Hematopoietic multipotent progenitor cell treated with erythropoietin and hydrocortisone succinate and interleukin-3 and kit ligand, for 6 days (in vitro differentiated cells): ENCODE measurements at regions not wholly inside any gene's neighbourhood (a gene's known extent, or its start where the extent isn't known, plus 50 kb on each side); places are given as distances from the start of the nearest gene placed in this dataset.

Experiments
- DNase-seq: peaks from one replicate; pipeline ENCODE4 v3.0.0-alpha.2; 2015

DNA sequence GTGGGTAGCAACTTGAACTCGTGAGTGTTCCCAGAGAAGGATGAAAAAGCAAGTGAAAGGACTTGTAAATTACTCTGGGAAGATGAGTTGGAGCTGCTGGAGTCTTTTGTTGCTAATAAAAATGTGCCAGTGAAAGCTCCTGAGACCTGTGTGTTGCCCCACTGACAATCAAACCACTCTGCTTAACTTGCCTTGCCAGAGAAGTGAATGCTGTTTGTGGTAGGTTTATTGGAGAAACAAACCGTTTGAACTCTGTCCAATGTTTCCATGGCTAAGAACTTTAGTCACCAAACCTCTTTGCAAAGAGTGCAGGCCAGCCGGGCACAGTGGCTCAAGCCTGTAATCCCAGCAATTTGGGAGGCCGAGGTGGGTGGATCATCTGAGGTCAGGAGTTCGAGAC lies 586.9 kb downstream of the PCDH7 start:
- DNase-seq, result no peak

DNA sequence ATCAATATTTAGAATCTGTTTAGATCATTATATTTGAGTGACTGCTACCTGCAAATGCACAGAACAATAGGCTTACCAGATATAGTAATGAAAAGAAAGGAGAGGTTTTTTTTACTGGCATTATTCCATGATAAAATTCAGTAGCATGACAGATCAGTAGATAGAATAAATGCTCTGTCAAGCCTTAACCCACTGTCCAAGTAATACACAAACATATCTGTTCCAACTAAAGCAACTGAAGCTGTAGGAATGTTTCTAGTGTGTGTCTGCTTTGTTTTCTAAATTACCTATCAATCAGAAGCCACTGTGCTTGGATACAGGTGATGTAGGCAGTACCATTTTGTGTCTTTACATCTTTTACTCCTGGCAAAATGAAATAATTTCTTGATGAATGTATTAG lies 604.6 kb downstream of the PCDH7 start:
- DNase-seq, result no peak

DNA sequence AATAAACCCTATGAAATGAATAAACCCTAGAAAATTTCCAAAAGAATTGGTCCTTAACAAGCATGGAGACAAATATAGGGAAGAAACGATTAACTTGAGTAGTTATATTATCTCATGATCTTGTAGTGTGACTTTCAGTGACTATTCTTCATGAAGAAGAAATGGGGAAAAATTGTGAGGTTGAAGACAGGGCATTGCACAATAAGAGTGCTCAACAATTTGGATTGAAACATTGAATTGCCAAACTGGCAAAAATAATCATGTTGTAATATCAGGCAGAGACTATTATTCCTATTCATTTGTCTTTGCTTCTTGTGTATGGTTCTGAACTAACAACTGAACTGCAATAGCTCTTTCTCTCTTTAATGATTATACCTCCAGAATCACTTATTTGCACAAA lies 605.1 kb downstream of the PCDH7 start:
- DNase-seq, result no peak

DNA sequence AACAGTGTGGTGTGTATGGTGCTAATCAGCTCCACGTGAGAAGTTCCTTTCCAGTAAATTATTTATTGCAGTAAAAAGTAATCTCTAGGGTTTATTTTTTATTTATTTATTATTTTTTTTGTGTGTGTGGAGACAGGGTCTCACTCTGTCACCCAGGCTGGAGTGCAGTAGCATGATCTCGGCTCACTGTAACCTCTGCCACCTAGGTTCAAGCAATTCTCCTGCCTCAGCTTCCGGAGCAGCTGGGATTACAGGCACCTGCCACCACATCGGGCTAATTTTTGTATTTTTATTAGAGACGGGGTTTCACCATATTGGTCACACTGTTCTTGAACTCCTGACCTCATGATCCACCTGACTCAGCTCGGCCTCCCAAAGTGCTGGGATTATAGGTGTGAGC lies 606.9 kb downstream of the PCDH7 start:
- DNase-seq, result no peak

DNA sequence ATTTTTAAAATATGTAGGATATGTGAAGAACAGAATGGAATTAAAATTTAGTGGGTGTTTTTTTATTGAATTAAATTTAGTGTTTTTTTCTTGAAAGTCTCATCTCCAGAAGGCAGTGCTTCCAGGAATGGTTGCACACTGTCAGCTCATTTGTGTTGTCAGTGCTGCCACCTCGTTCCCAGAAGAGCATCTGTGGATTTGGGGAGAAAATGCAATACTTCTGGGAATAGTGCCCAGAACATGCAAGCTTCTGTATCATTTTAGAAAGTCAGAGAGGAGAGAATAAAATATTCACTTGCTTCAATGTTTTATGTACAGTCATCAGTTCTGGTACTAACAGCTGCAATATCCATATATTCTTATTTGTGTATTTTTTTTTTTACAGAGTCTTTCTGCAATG lies 608.8 kb downstream of the PCDH7 start:
- DNase-seq, result no peak

DNA sequence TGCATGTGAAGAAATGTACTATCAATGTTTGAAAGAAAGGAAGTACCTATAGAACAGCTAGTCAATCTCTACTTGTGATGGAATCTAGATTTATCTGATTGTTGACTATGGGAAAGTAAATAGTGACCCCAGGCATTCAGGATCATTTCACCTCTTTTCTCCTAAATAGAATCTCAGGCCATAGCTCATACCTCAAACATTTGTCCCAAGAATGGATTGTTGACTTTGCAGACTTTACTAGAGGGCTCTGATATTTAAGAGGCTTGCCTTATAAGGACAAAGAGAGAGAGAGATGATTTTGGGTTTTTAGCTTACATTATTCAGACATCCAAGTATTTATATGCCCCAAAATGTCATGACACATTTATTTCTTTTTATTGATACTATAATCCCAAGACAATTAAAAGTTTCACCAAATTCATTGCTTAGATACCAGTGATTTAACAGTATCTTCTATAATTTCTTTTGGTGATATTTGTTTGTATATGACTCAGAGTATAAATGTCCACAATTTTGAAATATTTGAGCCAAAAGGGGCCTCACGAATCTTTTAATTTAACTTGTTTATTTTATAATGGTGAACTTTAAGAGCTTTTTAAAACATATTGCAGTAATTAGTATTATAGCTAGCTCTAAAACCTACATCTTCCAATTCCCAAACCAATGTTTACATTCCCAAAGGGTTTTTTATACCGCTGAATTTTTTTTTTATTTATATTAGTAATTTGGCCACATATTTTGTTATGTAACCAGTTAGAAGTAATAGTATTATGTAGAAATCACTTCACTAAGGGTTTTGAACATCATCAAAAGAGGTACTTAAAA lies 614.1 kb downstream of the PCDH7 start:
- no peak for DNase-seq

DNA sequence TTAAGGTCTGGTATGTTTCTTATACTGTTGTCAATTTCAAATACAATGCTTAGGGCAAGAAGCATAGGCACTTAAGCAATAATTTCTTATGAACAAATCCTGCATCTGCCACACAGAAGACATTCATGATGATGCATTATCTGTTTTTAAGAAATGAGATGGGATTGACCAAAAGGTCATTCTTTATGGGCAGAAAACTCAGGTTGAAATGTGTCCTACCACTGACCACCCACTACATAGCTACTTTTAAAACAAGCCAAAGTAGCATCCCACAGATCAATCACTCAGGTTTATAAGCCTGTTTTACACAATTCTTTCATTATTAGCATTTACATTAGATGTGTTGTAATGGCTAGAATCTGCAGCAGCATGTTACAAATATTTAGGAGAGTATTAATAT lies 617.8 kb downstream of the PCDH7 start:
- no peak for DNase-seq

DNA sequence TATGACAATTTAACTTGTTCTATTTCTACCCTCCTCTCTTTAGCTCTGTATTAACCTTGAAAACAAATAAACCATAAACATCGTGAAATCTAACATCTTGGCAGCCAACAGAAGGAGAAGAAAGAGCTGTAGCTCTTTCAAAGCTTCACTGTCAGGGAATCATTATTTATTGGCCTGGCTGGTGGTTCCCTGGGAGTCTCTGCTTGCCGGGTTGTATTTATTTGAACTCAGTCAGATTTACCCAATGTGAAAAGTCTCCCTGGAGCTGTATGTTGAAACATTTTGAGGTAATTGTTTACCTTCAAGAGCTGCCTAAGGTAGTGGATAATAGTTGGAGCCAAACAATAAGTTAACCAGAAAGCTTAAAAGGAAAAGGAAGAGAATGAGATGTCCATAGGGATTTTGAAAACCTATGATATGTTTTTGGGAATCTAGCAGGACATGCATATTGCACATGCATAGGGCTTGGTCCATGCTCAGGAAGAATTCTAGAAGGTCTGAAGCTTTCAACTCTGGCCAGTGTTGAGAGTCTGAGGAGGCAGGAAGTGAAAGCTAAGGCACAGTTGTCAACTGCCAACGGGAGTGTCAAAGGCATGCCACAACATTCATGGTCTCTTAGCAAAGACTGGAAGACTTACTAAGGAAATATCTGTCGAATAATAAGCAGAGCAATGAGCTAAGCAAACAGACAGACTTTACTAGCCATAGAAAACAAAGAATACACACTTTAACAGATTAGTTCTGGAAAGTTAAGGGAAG lies 621.6 kb downstream of the PCDH7 start:
- DNase-seq, result no peak

DNA sequence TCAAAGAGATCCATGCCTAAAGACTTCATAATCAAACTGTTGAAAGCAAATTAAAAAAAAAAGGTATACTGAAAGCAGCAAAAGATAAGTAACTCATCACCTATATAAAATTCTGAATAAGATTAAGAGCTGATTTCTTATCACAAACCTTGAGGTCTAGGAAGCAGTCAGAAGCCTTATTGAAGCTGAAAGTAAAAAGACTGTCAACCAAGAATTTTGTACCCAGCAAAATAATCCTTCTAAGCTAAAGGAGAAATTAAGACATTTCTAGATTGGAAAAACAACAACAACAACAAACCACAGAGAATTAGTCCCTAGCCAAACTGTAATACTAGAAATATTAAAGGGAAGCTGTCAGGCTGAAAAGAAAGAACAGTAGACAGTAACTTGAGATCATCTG lies 622.9 kb downstream of the PCDH7 start:
- no peak for DNase-seq

DNA sequence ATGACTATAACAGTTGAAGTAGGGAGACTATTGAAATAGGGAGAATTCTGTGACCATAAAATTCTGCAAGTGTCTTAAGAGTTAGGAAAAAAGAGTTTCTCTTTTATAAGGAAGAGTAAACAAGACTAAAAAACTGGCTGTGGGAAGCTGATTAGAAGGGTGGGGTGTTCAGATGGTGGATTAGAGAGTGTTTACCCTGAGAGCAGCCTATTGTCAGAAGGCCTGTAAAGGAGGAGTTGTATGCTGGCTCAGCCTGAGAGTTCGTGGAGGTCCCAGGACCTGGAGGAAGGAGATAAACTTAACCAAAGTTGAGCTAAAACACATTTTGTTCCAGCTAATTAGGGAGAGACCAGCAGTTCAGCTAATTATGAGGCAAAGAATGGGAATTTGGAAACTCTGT lies 629.7 kb downstream of the PCDH7 start:
- DNase-seq, result peak; percentile 81

DNA sequence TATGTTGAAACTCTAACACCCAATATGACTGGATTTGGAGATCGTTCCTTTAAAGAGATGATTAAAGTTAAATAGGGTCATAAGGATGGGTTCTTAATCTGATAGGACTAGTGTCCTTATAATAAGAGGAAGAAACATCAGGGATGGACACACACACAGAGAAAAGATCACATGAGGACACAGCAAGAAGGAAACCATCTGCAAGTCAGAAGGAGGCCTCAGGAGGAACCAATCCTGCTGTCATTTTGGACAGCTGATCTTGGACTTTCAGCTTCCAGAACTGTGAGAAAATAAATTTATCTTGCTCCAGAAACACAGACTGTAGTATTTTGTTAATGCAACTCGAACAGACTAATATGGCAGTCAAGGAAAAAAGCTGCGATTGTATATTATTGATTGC lies 631.5 kb downstream of the PCDH7 start:
- DNase-seq, result no peak

DNA sequence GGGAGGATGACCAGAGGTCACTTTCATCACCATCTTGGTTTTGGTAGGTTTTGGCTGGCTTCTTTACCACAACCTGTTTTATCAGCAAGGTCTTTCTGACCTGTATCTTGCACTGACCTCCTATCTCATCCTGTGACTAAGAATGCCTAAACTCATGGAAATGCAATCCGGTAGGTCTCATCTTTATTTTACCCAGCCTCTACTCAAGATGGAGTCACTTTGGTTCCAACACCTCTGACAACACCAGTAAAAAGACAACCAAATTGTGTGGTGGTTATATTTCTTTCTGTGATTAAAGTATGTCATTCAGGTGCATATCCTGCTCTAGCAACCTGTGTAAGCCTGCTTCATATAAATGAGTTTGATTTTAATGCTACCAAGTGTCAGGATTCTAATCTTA lies 636.7 kb downstream of the PCDH7 start:
- no peak for DNase-seq

DNA sequence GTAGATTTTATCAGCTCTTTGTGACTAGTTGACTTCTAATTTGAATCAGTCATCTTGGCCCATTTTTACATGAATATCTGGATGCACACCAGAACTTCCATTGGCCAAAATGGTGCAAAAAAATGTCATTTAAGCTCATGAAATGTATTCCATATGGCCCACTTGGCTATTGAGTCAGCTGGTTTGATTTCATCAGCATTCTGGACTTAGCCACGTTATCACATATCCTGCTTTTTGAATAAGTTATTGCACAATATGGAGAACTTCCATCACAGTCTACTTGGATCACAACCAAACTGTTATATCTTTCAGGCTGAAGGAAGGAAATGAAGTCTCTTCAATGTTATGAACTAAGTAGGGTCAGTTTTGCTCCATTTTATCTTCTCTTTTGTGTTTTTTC lies 640.6 kb downstream of the PCDH7 start:
- no peak for DNase-seq

DNA sequence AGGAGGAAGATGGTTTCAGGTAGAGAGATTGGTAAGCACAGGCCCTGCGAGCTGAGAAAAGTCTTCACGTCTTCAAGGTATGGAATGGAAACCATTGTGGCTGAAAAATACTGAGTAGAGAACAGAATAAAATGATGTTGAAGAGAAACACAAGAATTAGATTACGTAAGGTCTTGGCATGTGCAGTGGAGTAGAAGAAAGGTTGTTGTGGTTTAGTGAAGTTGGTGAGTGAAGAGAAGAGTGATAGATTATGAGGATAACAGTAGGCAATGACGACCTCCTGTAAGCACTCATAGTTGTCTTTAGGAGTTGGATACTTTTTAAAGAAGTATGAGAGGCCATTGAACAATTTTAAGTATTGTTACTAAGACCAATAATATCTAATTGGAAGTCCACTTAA lies 642.6 kb downstream of the PCDH7 start:
- DNase-seq, result no peak

DNA sequence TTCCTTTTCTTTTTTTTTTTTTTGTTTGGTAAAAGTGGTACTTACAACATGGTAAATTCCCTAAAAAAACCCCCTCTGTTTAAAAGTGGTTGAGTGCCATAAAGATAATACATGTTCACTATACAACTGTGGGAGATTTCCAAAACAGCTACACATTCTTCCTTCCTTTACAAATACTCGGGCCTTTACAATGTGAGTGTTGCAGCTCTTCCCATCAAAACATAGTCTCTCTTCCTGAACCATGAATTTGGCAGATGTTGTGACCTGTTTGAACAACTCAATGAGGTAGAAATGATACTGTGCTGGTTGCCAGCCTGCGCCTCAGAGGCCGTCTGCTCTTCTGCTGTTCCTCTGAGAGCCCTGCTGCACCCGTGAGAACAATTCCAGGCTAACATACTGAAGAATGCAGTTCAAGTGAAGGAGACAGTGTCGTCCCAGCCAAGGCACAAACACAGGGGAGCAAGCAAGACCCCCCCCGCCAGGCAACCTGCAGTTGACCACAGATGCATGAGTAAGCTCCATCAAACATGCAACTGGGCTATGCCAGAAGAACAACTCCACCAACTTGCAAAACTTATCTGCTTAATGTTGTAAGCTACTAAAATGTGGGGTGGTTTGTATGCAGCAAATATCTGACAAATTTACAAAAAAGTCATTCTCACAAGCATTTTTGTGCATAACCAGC lies 645.0 kb downstream of the PCDH7 start:
- DNase-seq, result no peak

DNA sequence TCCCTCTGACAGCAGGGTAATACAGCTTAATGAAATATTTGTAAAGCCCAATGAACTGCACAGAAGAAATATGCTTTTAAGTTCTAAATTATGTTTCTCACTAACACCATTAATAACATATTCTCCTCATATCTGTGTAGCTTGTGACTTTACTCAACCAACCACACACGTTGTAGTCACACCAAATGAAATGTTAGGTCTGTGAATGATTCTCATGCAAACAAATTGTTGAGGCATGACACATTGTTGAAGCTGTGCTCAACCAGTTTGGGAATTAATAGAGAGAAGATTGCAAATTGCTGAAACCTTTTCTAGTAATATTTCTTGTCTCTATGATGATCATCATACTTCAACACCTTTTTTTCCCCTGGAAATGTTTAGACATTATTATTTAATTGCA lies 645.9 kb downstream of the PCDH7 start:
- no peak for DNase-seq

DNA sequence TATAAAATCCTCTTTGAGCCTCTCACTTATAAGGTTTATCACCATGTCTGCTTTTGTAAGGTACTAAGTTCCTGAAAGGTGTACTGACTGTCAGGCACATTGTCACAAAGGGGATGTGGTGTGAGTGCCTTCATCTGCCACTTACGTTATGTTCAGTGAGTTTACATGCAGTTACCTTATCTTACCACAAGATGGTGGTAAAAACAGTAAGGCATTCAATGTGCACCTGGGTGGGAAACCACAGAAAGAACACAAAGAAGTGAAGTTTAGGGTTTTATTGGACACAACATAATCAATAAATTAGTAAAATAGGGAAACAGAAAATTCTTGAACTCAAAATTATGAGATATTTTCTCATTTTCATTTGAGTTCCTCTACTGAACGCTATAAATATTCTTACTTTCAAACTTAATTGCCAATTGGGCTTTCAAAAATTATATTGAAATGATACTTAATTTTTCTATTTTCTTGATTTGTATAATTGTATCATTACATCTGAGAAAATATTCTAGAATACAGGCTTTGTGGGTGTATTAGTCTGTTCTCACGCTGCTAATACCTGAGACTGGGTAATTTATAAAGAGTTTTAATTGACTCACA lies 650.8 kb downstream of the PCDH7 start:
- DNase-seq, result peak; percentile 72

DNA sequence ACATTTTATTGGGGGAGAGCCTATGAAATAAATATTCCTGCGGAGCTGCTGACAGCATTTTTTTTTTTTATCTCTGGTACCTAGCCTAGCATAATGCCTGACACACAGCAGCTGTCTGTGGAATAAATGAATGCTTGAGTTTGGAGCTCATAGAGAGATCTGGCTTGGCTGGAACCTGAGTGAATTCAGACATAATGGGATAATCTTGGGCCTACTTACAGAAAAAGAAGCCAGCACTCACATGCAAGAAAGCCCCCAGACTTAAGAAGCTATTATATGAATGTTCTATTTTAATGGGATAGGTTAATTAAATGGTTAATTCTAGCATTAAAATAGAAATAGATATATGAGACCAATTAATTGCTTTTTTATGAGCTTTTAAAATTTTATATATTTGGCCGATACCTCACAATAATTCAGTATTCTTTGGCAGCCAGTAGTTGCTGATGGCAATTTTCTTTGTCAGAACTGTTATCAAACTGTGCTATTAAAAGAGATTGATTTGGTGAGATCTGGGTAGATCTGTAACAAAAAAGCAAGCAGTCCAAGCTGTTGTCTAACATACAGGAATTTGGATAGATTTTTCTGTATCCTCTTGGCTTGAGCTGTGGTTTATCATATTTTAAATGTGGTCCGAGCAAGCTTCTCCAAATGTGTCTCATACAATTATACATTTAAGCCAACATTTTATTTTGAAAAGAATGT lies 654.2 kb downstream of the PCDH7 start:
- no peak for DNase-seq

DNA sequence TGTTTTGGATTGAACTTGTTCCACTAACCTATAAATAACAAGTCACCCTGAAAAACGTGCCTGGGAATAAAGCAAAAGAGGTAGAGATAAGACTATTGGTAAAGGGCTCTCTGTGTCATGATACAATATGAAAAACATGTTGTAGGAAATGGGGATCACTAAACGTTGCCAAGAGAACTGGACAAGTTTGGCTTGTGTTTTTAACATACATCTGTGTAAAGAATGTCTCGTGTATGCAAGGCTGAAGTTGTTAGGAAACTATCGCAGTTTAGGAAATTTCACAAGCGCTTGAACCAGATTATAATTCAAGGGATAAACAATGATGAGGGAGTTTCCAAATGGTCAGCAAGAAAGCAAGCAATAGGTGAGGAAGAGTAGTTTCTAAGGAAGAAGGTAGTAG lies 655.8 kb downstream of the PCDH7 start:
- no peak for DNase-seq

DNA sequence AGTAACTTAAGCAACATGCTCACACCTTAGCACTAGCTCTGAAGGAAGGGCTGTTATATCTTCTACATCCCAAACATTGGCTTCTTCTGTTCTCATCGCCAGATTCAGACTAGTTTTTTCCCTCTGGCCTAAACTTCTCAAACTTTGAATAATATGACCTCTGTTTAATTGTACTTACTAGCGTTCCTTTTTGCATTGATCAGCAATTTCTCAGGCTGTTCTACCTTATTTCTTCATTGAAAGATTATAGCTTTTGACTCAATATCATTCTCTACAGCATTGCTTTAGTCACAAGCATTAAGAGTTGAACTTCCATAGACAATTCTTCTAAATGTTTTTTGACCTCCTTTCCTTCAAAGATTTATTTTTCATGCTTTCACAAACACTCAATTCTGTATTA lies 659.2 kb downstream of the PCDH7 start:
- no peak for DNase-seq

DNA sequence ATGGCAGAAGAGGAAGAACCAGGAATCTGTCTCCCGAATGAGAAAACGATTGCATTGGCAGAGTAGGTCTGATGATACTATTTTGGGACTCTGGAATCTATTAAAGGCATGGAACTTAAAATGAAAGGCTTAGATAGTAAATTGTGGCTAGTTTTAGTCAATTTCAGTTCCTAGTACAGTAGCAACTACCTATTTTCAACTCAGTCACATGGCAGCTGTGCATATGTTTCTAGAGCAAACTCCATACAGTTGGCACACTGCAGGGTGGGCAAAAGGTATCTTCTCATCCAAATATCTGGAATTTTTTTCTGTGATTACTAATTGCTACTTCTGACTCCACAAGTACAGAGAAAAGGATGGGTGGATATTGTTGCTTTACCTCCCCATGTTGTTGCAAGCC lies 663.6 kb downstream of the PCDH7 start:
- no peak for DNase-seq

DNA sequence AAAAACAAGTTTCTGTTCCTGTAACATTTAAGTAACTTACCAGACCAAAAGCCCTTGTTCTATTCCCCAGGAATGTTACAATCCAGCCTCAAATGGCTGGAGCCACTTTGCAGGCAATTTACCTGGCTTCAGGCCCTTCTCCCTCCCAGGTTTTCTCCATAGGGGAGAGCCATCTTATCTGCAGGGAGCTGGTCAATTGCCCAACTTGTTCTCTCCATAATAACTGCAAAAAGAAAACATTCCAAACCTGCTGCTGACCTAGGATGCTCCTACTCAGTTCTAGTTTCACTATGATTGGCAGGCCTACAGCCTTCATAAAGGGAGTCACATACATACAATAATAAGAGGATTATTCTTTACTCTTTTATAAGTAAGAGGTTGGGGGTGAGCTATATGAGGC lies 670.7 kb downstream of the PCDH7 start:
- DNase-seq, result no peak

DNA sequence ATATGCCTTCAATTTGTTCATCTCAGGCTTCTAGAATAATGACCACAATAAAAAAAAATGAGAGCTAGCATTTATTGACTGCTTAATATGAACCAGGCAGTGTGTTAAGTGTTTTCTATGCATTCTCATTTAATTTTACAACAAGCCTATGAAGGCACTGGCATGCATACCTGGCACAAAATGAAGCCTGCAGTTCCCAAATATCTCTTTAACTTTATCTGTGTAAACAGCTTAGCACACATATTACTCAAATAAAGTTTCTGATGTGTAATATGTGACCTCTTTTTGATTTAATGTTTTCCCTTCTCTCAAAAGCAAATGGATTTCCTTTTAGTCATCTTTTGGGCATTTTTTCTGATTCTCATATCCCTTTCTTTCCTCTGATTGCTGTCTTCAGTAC lies 671.8 kb downstream of the PCDH7 start:
- DNase-seq, result no peak
